SIG-M5 treated with dmso at 0.1 percent for 504 hours (cell line): ENCODE measurements at regions not wholly inside any gene's neighbourhood (a gene's known extent, or its start where the extent isn't known, plus 50 kb on each side); places are given as distances from the start of the nearest gene placed in this dataset.
"Not testable (repeated sequence)": the region's sequence is repeated elsewhere in the genome, so short reads cannot be mapped to it uniquely, and the experiment has no call there.

Experiments used
- DNase-seq: peaks from one replicate; lab custom pipeline; 2025; ENCODE audit not compliant: unreplicated experiment; lab: John Stamatoyannopoulos, UW

- DNase-seq = no peak
Observed at GRCh38 chr2:33933203-33933602, 334.1 kb upstream of the FAM98A start.

- no peak for DNase-seq
Observed at GRCh38 chr2:33931164-33931563, 332.1 kb upstream of the FAM98A start.

GRCh38 chr2:33929467-33929866 lies 330.4 kb upstream of the FAM98A start:
- DNase-seq = no peak

- no peak for DNase-seq
Observed at GRCh38 chr2:33927756-33928155, 328.7 kb upstream of the FAM98A start.

GRCh38 chr2:33925311-33925710 lies 326.2 kb upstream of the FAM98A start:
- DNase-seq = no peak

GRCh38 chr2:33924586-33925169 lies 325.6 kb upstream of the FAM98A start:
- no peak for DNase-seq

- DNase-seq = no peak
Observed at GRCh38 chr2:33917252-33917651, 318.2 kb upstream of the FAM98A start.

GRCh38 chr2:33913071-33913616 lies 314.0 kb upstream of the FAM98A start:
- DNase-seq = no peak

- no peak for DNase-seq
Observed at GRCh38 chr2:33911327-33911726, 312.2 kb upstream of the FAM98A start.

- no peak for DNase-seq
Observed at GRCh38 chr2:33909945-33910695, 311.0 kb upstream of the FAM98A start.

GRCh38 chr2:33907866-33908265 lies 308.8 kb upstream of the FAM98A start:
- DNase-seq = no peak

- not testable (repeated sequence) for DNase-seq
Observed at GRCh38 chr2:33906129-33906528, 307.0 kb upstream of the FAM98A start.

- no peak for DNase-seq
Observed at GRCh38 chr2:33904801-33905200, 305.7 kb upstream of the FAM98A start.

GRCh38 chr2:33903701-33904100 lies 304.6 kb upstream of the FAM98A start:
- DNase-seq = no peak

- DNase-seq = peak; percentile 11
Observed at GRCh38 chr2:33903215-33903614, 304.1 kb upstream of the FAM98A start.

GRCh38 chr2:33900610-33901009 lies 301.5 kb upstream of the FAM98A start:
- no peak for DNase-seq

GRCh38 chr2:33897741-33898140 lies 298.6 kb upstream of the FAM98A start:
- DNase-seq = no peak

GRCh38 chr2:33893824-33894223 lies 294.7 kb upstream of the FAM98A start:
- no peak for DNase-seq

- DNase-seq = no peak
Observed at GRCh38 chr2:33891616-33892015, 292.5 kb upstream of the FAM98A start.

- DNase-seq = no peak
Observed at GRCh38 chr2:33890686-33891085, 291.6 kb upstream of the FAM98A start.

- no peak for DNase-seq
Observed at GRCh38 chr2:33877348-33878016, 278.4 kb upstream of the FAM98A start.

GRCh38 chr2:33873076-33873605 lies 274.0 kb upstream of the FAM98A start:
- DNase-seq = no peak
